Hematopoietic multipotent progenitor cell treated with erythropoietin and hydrocortisone succinate and interleukin-3 and kit ligand, for 4 days (in vitro differentiated cells): ENCODE measurements at regions not wholly inside any gene's neighbourhood (a gene's known extent, or its start where the extent isn't known, plus 50 kb on each side); places are given as distances from the start of the nearest gene placed in this dataset.
A peak's percentile ranks its signal among the peaks of the same experiment; 100 is the strongest.

Experiments used
- DNase-seq: peaks from one replicate; pipeline ENCODE4 v3.0.0-alpha.2; 2015

- no peak for DNase-seq
These were observed 50.6 kb downstream of the SLIT2 start for GRCh38 chr4:20302336-20302735.

GRCh38 chr4:20305976-20306375 is 54.3 kb downstream of the SLIT2 start:
- DNase-seq: no peak

- DNase-seq: no peak
These were observed 60.2 kb downstream of the SLIT2 start for GRCh38 chr4:20311856-20312255.

GRCh38 chr4:20313237-20314030 is 61.7 kb downstream of the SLIT2 start:
- DNase-seq: peak; percentile 47

GRCh38 chr4:20317424-20317985 is 65.8 kb downstream of the SLIT2 start:
- no peak for DNase-seq

- no peak for DNase-seq
These were observed 66.5 kb downstream of the SLIT2 start for GRCh38 chr4:20318001-20318908.

GRCh38 chr4:20318909-20319277 is 67.2 kb downstream of the SLIT2 start:
- no peak for DNase-seq

- DNase-seq: no peak
These were observed 68.3 kb downstream of the SLIT2 start for GRCh38 chr4:20319825-20320612.

GRCh38 chr4:20323991-20324390 is 72.3 kb downstream of the SLIT2 start:
- no peak for DNase-seq

- DNase-seq: no peak
These were observed 74.8 kb downstream of the SLIT2 start for GRCh38 chr4:20326460-20326859.

GRCh38 chr4:20326977-20327376 is 75.3 kb downstream of the SLIT2 start:
- no peak for DNase-seq

GRCh38 chr4:20327808-20328207 is 76.1 kb downstream of the SLIT2 start:
- DNase-seq: no peak

- DNase-seq: no peak
These were observed 79.9 kb downstream of the SLIT2 start for GRCh38 chr4:20331642-20332041.

- DNase-seq: no peak
These were observed 81.5 kb downstream of the SLIT2 start for GRCh38 chr4:20333141-20333715.

- DNase-seq: no peak
These were observed 85.6 kb downstream of the SLIT2 start for GRCh38 chr4:20337261-20337664.

- DNase-seq: no peak
These were observed 87.1 kb downstream of the SLIT2 start for GRCh38 chr4:20338841-20339240.

- no peak for DNase-seq
These were observed 89.5 kb downstream of the SLIT2 start for GRCh38 chr4:20341134-20341738.

GRCh38 chr4:20347531-20347930 is 95.8 kb downstream of the SLIT2 start:
- no peak for DNase-seq

GRCh38 chr4:20348411-20348810 is 96.7 kb downstream of the SLIT2 start:
- no peak for DNase-seq

GRCh38 chr4:20351360-20352162 is 99.9 kb downstream of the SLIT2 start:
- DNase-seq: no peak

- no peak for DNase-seq
These were observed 100.4 kb downstream of the SLIT2 start for GRCh38 chr4:20352163-20352431.

GRCh38 chr4:20353646-20354045 is 101.9 kb downstream of the SLIT2 start:
- DNase-seq: no peak
